Muscle of leg (tissue), 3 donors: ENCODE measurements at regions not wholly inside any gene's neighbourhood (a gene's known extent, or its start where the extent isn't known, plus 50 kb on each side); places are given as distances from the start of the nearest gene placed in this dataset.
"Not testable (repeated sequence)": the region's sequence is repeated elsewhere in the genome, so short reads cannot be mapped to it uniquely, and the experiment has no call there.

Experiments
- DNase-seq: peaks from one replicate; pipeline ENCODE4 v3.0.0; 2013
- H3K27ac ChIP-seq: one replicate; pipeline ENCODE4 v1.5.1; 2013; ENCODE audit warnings: mild to moderate bottlenecking, low read length, control low read depth
- H3K27me3 ChIP-seq: one replicate; pipeline ENCODE4 v1.6.1; 2013; ENCODE audit warnings: low read length; ENCODE audit not compliant: control insufficient read depth, insufficient read depth
- H3K36me3 ChIP-seq: one replicate; pipeline ENCODE4 v1.6.1; 2013; ENCODE audit warnings: low read length; ENCODE audit not compliant: control insufficient read depth, insufficient read depth
- H3K4me1 ChIP-seq: one replicate; pipeline ENCODE4 v1.6.1; 2013; ENCODE audit warnings: low read length; ENCODE audit not compliant: control insufficient read depth, insufficient read depth
- H3K4me3 ChIP-seq: one replicate; pipeline ENCODE4 v1.5.1; 2013; ENCODE audit warnings: low read length, control low read depth
- H3K9me3 ChIP-seq: replicated peaks from 2 replicates; pipeline ENCODE4 v1.6.1; 2013; ENCODE audit warnings: low read depth, low read length; ENCODE audit not compliant: control insufficient read depth
- WGBS: methylation state at CpG from one replicate; pipeline ENCODE4 v1.1.5; 2013; ENCODE audit warnings: missing lambda C conversion rate; ENCODE audit not compliant: insufficient coverage; 5-methylcytosine and 5-hydroxymethylcytosine counted together

- H3K27me3 ChIP-seq, result peaks cover 12% of the 10 kb centered on the region
- 94% methylated on average over 49 of the region's 61 CpGs for WGBS
- not testable (repeated sequence) for H3K9me3 ChIP-seq, DNase-seq, H3K4me3 ChIP-seq, H3K36me3 ChIP-seq, H3K27ac ChIP-seq
- H3K4me1 ChIP-seq, result peaks cover 18% of the 10 kb centered on the region
These were observed 156.1 kb downstream of the BMP7 start for GRCh38 chr20:57110121-57111027.

GRCh38 chr20:57111028-57111373, 155.4 kb downstream of the BMP7 start:
- H3K4me1 ChIP-seq, result peaks cover 18% of the 10 kb centered on the region
- no peaks in the 10 kb centered on the region for H3K9me3 ChIP-seq
- H3K4me3 ChIP-seq, result no peak overlapping the region
- peaks cover 8% of the 10 kb centered on the region for H3K27me3 ChIP-seq
- H3K27ac ChIP-seq, result no peak overlapping the region
- WGBS, result 100% methylated on average over 1 of the region's 3 CpGs
- no peak for DNase-seq
- H3K36me3 ChIP-seq, result no peaks in the 10 kb centered on the region

GRCh38 chr20:57112448-57112847, 154.0 kb downstream of the BMP7 start:
- peaks cover 18% of the 10 kb centered on the region for H3K4me1 ChIP-seq
- DNase-seq, result no peak
- no peak overlapping the region for H3K27ac ChIP-seq
- no peak overlapping the region for H3K4me3 ChIP-seq
- WGBS, result 87% methylated on average over 8 of the region's 8 CpGs
- no peaks in the 10 kb centered on the region for H3K36me3 ChIP-seq
- peaks cover 6% of the 10 kb centered on the region for H3K27me3 ChIP-seq
- H3K9me3 ChIP-seq, result no peaks in the 10 kb centered on the region

- Histone ChIP-seq H3K4me1 (peaks cover 6% of the 10 kb centered on the region), H3K27me3 (peaks cover 3% of the 10 kb centered on the region), H3K9me3 (no peaks in the 10 kb centered on the region), H3K4me3 (no peak overlapping the region), H3K36me3 (no peaks in the 10 kb centered on the region), H3K27ac (no peak overlapping the region)
- no peak for DNase-seq
- 94% methylated on average over 3 of the region's 8 CpGs for WGBS
These were observed 152.0 kb downstream of the BMP7 start for GRCh38 chr20:57114290-57115005.

- H3K36me3 ChIP-seq, result no peaks in the 10 kb centered on the region
- peaks cover 6% of the 10 kb centered on the region for H3K27me3 ChIP-seq
- no peaks in the 10 kb centered on the region for H3K9me3 ChIP-seq
- H3K4me3 ChIP-seq, result no peak overlapping the region
- DNase-seq, result no peak
- no peak overlapping the region for H3K27ac ChIP-seq
- WGBS, result no CpG with 5 or more reads among the region's 7 CpGs
- H3K4me1 ChIP-seq, result no peaks in the 10 kb centered on the region
These were observed 149.1 kb downstream of the BMP7 start for GRCh38 chr20:57117296-57117695.

GRCh38 chr20:57118107-57118769, 148.2 kb downstream of the BMP7 start:
- WGBS, result 83% methylated on average over 11 of the region's 21 CpGs
- H3K4me1 ChIP-seq, result no peaks in the 10 kb centered on the region
- H3K4me3 ChIP-seq, result no peak overlapping the region
- H3K9me3 ChIP-seq, result no peaks in the 10 kb centered on the region
- H3K36me3 ChIP-seq, result no peaks in the 10 kb centered on the region
- peaks cover 6% of the 10 kb centered on the region for H3K27me3 ChIP-seq
- no peak overlapping the region for H3K27ac ChIP-seq
- DNase-seq, result no peak
